Omental fat pad (tissue), 3 donors: ENCODE measurements at regions not wholly inside any gene's neighbourhood (a gene's known extent, or its start where the extent isn't known, plus 50 kb on each side); places are given as distances from the start of the nearest gene placed in this dataset.
A peak's percentile ranks its signal among the peaks of the same experiment; 100 is the strongest.

Experiments
- ATAC-seq: fragments of 150-250 bp; one replicate; pipeline ENCODE4 v1.9.1; 2016; ENCODE audit warnings: mild to moderate bottlenecking, moderate library complexity; ENCODE audit not compliant: low FRiP score
- DNase-seq: peaks from one replicate; pipeline ENCODE4 v3.0.0-alpha.2; 2019; ENCODE audit warnings: low spot score
- TF ChIP-seq, protein P1 (sequence below), 3 donors: fragments of 450-650 bp; IDR thresholded peaks; one replicate each; pipeline ENCODE4 v1.5.1; 2016 to 2017; ENCODE audit warnings: antibody characterized with exemption in 3 of 3, mild to moderate bottlenecking in 3 of 3, moderate library complexity in 2 of 3

DNA sequence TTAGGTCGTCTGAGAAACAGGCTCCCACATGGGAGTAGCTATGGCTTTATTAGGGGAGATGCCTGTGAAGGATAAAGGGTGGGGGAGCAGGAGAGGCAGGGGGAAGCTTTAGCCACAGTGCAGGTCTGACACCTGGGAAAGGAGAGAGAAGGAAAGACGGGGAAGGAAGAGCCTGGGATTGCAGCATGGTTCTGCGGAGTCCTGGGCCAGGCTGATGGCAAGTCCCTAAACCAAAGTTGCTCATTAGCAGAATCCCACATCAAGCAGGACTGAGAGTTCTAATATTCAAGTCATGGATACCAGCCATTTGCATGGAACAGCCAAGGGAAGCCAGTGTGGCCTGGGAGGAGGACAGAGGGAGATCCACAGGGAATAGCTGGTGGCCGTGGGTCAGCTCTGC, 414.8 kb downstream of the RPS24 start:
- TF ChIP-seq, protein P1, sequence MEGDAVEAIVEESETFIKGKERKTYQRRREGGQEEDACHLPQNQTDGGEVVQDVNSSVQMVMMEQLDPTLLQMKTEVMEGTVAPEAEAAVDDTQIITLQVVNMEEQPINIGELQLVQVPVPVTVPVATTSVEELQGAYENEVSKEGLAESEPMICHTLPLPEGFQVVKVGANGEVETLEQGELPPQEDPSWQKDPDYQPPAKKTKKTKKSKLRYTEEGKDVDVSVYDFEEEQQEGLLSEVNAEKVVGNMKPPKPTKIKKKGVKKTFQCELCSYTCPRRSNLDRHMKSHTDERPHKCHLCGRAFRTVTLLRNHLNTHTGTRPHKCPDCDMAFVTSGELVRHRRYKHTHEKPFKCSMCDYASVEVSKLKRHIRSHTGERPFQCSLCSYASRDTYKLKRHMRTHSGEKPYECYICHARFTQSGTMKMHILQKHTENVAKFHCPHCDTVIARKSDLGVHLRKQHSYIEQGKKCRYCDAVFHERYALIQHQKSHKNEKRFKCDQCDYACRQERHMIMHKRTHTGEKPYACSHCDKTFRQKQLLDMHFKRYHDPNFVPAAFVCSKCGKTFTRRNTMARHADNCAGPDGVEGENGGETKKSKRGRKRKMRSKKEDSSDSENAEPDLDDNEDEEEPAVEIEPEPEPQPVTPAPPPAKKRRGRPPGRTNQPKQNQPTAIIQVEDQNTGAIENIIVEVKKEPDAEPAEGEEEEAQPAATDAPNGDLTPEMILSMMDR (IDR thresholded peaks at IDR 0.05) = no peak
- DNase-seq = peak; percentile 19
- ATAC-seq = no peak

DNA sequence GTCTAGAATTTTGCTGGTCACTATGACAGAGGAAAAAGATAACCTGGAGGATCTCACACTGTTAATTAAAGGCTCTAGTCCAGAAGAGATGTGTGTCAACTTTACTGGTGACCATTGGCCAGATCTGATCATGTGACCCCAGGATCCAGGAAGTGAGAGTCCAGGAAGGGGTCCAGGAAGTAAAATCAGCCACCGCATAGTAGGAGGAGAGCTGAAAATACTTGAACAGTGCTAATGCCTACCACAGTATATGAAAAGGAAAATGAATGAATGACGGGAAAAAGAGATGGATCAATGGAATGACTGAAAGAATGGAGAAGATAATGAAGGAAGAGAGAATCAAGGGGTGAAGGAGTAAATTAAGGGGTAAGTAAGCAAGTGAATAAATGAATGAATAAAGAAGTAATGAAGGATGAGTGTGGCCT, 415.3 kb downstream of the RPS24 start:
- TF ChIP-seq, protein P1 (IDR thresholded peaks at IDR 0.05) = no peak
- no peak for DNase-seq

DNA sequence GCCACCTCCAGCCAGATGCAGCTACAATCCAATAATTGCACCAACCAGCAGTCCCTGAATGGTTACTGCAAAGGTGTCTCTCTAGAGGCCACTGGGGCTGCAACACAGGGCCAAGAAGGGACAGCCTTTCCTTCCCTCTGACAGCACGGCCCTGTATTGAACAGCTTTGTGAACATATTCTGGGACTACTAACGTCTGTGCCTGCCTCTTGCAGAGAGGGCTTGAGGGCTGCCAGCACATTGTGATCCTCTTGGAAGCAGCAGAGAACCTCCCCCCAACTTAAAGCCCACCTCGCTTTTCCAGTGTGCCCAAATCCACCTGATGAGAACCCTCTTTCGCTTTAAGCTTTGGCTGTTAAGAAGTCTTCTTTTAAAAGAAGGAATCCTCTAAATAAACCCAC, 415.9 kb downstream of the RPS24 start:
- DNase-seq = no peak
- TF ChIP-seq, protein P1 (IDR thresholded peaks at IDR 0.05) = no peak

More for the DNA sequence above, 415.3 kb downstream of the RPS24 start:
- no peak for ATAC-seq

DNA sequence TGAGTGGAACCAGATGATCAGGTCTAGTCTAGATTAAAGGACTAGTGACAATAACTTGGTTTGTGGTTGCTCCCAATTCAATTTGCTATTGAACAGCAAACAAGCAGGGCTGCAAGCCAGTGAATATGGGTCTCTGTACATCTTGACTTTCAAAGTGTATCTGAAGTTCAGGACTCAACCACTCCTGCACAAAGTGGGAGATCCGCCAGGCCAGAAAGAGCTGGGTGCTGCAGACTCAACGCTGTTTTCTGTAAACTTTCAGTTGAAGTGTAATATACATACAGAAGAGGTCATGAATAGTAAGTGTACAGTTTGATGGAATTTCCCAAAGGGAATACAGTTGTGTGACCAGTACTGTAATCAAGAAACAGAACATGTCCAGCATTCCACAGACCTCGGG, 416.6 kb downstream of the RPS24 start:
- no peak for DNase-seq
- no peak for ATAC-seq
- TF ChIP-seq, protein P1 (IDR thresholded peaks at IDR 0.05) = no peak

More for the DNA sequence above, 415.9 kb downstream of the RPS24 start:
- no peak for ATAC-seq

DNA sequence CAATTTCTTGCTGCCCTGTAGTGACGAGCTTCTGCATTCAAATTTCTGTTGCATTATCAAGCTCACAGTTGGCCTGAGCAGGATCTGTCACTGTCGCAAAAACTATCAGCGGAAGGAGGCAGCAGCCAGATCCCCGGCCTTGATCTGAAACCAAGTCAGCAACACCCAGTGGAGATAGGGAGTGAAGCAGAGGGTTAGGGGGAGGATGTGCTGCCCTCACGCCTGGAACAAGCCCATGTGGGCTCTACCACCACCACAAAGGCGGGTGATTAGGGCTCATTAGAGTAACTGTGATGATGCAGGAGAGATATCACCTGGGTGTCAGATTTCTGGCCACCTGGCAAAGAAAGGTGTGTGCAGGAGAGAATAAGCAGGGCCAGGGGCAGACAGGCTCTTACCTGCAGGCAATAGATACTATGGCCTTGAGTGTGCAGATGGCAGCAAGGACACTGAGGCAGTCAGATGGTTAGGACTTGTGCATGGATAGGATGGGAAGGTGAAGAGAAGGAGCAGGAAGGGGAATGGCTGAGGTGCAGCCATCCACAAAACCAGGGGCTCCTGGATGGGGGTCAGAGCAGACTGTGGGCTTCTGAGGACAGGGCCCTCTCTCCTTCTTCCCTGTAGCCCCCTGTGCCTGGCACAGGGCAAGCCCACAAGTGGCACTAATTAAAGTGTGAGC, 417.3 kb downstream of the RPS24 start:
- ATAC-seq (no peak), DNase-seq (peak; percentile 7)

DNA sequence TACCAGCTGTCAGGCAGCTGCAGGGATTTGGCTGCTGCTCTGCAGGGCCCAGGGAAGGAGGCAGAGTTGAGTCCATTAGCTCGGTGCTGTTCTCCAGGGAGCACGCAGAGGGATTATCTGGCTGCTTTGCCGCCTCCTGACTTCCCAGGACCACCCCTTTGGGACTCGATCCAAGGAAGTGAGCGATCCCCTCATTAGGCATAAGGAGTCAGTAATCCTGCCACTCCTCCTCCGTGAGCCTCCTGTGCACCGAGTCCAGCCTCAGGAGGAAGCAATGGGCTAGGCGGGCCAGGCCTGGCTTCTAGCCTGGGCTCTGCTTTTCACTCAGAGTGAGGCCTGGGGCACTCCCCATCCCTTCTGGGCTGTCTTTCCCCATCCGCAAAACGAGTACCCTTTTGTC, 417.9 kb downstream of the RPS24 start:
- ATAC-seq (no peak), DNase-seq (peak; percentile 21)
- TF ChIP-seq, protein P1 (IDR thresholded peaks at IDR 0.05) = no peak

More for the DNA sequence above, 417.3 kb downstream of the RPS24 start:
- TF ChIP-seq, protein P1 (IDR thresholded peaks at IDR 0.05) = no peak

DNA sequence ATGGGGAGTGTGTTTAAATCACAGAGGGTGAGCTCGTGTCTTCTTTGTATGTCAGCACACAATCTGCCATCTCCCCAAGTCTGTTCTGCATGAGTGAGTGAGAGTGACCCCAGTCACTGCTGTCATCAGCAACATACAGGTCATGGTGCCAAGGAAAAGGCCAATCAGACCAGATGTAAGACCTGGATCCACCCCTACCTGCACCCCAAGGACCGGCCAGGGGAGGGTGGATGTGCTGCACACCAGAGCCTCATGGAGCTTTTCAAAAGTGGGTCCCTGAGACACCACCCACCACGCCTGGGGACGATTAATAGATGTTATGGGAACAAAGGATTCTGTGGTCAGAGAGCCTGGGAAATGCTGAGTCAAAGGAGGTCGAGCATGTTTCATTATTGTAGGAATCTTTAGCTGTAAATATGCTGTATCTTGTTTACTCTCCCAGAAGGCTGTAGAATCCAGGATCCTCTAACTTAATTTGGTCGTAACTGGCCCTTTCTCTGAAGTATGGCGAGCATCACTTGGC, 420.5 kb downstream of the RPS24 start:
- DNase-seq (no peak), ATAC-seq (no peak)
- TF ChIP-seq, protein P1 (IDR thresholded peaks at IDR 0.05) = no peak
